ENCODE measurements at regions not wholly inside any gene's neighbourhood (a gene's known extent, or its start where the extent isn't known, plus 50 kb on each side); places are given as distances from the start of the nearest gene placed in this dataset.
A peak's percentile ranks its signal among the peaks of the same experiment; 100 is the strongest.
"Not testable (repeated sequence)": the region's sequence is repeated elsewhere in the genome, so short reads cannot be mapped to it uniquely, and the experiment has no call there.

GRCh38 chr11:3514635-3515424 lies 127.0 kb downstream of the ART5 start:
- DNase-seq (ENCODE audit: low spot score): not testable (repeated sequence)

GRCh38 chr11:3513311-3513710 lies 128.5 kb downstream of the ART5 start:
- DNase-seq (ENCODE audit: low spot score): not testable (repeated sequence)

- not testable (repeated sequence) for DNase-seq (ENCODE audit: low spot score)
Measured at GRCh38 chr11:3512751-3513150, 129.0 kb downstream of the ART5 start.

- DNase-seq (ENCODE audit: low spot score): not testable (repeated sequence)
Measured at GRCh38 chr11:3512133-3512703, 129.6 kb downstream of the ART5 start.

- not testable (repeated sequence) for DNase-seq (ENCODE audit: low spot score)
Measured at GRCh38 chr11:3511416-3512132, 130.2 kb downstream of the ART5 start.

- DNase-seq (ENCODE audit: low spot score): not testable (repeated sequence)
Measured at GRCh38 chr11:3509563-3509962, 130.6 kb upstream of the ZNF195 start.

GRCh38 chr11:3499198-3499597 lies 120.3 kb upstream of the ZNF195 start:
- DNase-seq (ENCODE audit: low spot score): not testable (repeated sequence)

GRCh38 chr11:3498356-3498755 lies 119.4 kb upstream of the ZNF195 start:
- not testable (repeated sequence) for DNase-seq (ENCODE audit: low spot score)

GRCh38 chr11:3493152-3493551 lies 114.2 kb upstream of the ZNF195 start:
- not testable (repeated sequence) for DNase-seq (ENCODE audit: low spot score)

- not testable (repeated sequence) for DNase-seq (ENCODE audit: low spot score)
Measured at GRCh38 chr11:3488003-3488402, 109.1 kb upstream of the ZNF195 start.

- DNase-seq (ENCODE audit: low spot score): not testable (repeated sequence)
Measured at GRCh38 chr11:3485737-3486136, 106.8 kb upstream of the ZNF195 start.

GRCh38 chr11:3476937-3477885 lies 98.3 kb upstream of the ZNF195 start:
- DNase-seq (ENCODE audit: low spot score): not testable (repeated sequence)

GRCh38 chr11:3476084-3476936 lies 97.4 kb upstream of the ZNF195 start:
- not testable (repeated sequence) for DNase-seq (ENCODE audit: low spot score)

GRCh38 chr11:3468963-3469362 lies 90.0 kb upstream of the ZNF195 start:
- not testable (repeated sequence) for DNase-seq (ENCODE audit: low spot score)

GRCh38 chr11:3467599-3467998 lies 88.7 kb upstream of the ZNF195 start:
- not testable (repeated sequence) for DNase-seq (ENCODE audit: low spot score)

- not testable (repeated sequence) for DNase-seq (ENCODE audit: low spot score)
Measured at GRCh38 chr11:3455666-3456065, 76.7 kb upstream of the ZNF195 start.

- DNase-seq (ENCODE audit: low spot score): peak; percentile 59
Measured at GRCh38 chr11:3454844-3455243, 75.9 kb upstream of the ZNF195 start.

GRCh38 chr11:3453596-3454256 lies 74.8 kb upstream of the ZNF195 start:
- not testable (repeated sequence) for DNase-seq (ENCODE audit: low spot score)

- not testable (repeated sequence) for DNase-seq (ENCODE audit: low spot score)
Measured at GRCh38 chr11:3450822-3451221, 71.9 kb upstream of the ZNF195 start.

GRCh38 chr11:3445535-3445934 lies 66.6 kb upstream of the ZNF195 start:
- not testable (repeated sequence) for DNase-seq (ENCODE audit: low spot score)

Data from NAMALWA (cell line).